Esophagus muscularis mucosa (tissue), 4 donors: ENCODE measurements at regions not wholly inside any gene's neighbourhood (a gene's known extent, or its start where the extent isn't known, plus 50 kb on each side); places are given as distances from the start of the nearest gene placed in this dataset.

ENCODE experiments used
- CTCF ChIP-seq, 3 experiments: fragments of 200-600 bp in 2 of 3; fragments of 450-650 bp in 1 of 3; sonication (generic) in 2 of 3; IDR thresholded peaks; one replicate each; pipeline ENCODE4 v1.5.1; 2017 to 2019; ENCODE audit warnings: antibody characterized with exemption in 3 of 3, mild to moderate bottlenecking in 2 of 3, moderate library complexity in 1 of 3
- EP300 ChIP-seq: sonication (generic); formaldehyde crosslinking; IDR thresholded peaks from one replicate; pipeline ENCODE4 v1.6.1; 2017; ENCODE audit warnings: antibody characterized with exemption
- POLR2A ChIP-seq: fragments of 450-650 bp; IDR thresholded peaks from one replicate; pipeline ENCODE4 v1.6.1; 2017; ENCODE audit warnings: antibody characterized with exemption, moderate library complexity, mild to moderate bottlenecking, low read depth

GRCh38 chr21:43262427-43262826 lies 93.6 kb downstream of the CRYAA start:
- TF ChIP-seq CTCF (IDR thresholded peaks at IDR 0.05) (no peak), POLR2A (no peak), EP300 (no peak)
